Transverse colon (tissue), 3 donors: ENCODE measurements at regions not wholly inside any gene's neighbourhood (a gene's known extent, or its start where the extent isn't known, plus 50 kb on each side); places are given as distances from the start of the nearest gene placed in this dataset.

ENCODE experiments used
- CTCF ChIP-seq, 5 experiments: fragments of 200-600 bp in 3 of 5; fragments of 450-650 bp in 2 of 5; sonication (generic) in 3 of 5; IDR thresholded peaks; 1 replicate in 2 of 5; 2 replicates in 3 of 5; pipeline ENCODE4 v1.5.1; 2016 to 2017; ENCODE audit warnings: antibody characterized with exemption in 5 of 5, inconsistent platforms in 3 of 5, mild to moderate bottlenecking in 2 of 5, moderate library complexity in 1 of 5
- EP300 ChIP-seq: sonication (generic); formaldehyde crosslinking; IDR thresholded peaks from one replicate; pipeline ENCODE4 v1.6.1; 2017; ENCODE audit warnings: antibody characterized with exemption, low read depth
- POLR2A ChIP-seq: fragments of 450-650 bp; IDR thresholded peaks from one replicate; pipeline ENCODE4 v1.6.1; 2016; ENCODE audit warnings: antibody characterized with exemption, mild to moderate bottlenecking, moderate library complexity

- TF ChIP-seq CTCF (IDR thresholded peaks at IDR 0.05) (no peak), POLR2A (no peak), EP300 (no peak)
Observed at GRCh38 chr1:177340601-177341067, 169.9 kb downstream of the BRINP2 start.
